H1 (cell line): ENCODE measurements at regions not wholly inside any gene's neighbourhood (a gene's known extent, or its start where the extent isn't known, plus 50 kb on each side); places are given as distances from the start of the nearest gene placed in this dataset.

ENCODE experiments used
- CTCF ChIA-PET: fragments of 300-600 bp; sonication (Branson Sonifier 250); formaldehyde crosslinking; loops from one replicate; lab custom pipeline; 2021; ENCODE audit not compliant: partially characterized antibody; lab: Charles Lee
- POLR2A ChIA-PET: fragments of 300-600 bp; sonication (Branson Sonifier 250); formaldehyde crosslinking; loops from one replicate; lab custom pipeline; 2021; ENCODE audit warnings: inconsistent platforms; ENCODE audit not compliant: partially characterized antibody; lab: Charles Lee
- DNase-seq, 2 experiments: peaks; one replicate each; pipeline versions ENCODE4 v3.0.0 to v3.0.0-alpha.2; 2010 to 2022; ENCODE audit warnings: low spot score in 2 of 2, low read depth in 1 of 2, mixed read lengths in 1 of 2
- FAIRE-seq: peaks from 2 replicates; lab custom pipeline; 2011; peaks lifted over from hg19 to GRCh38; lab: Jason Lieb, UNC
- H2AFZ ChIP-seq: 2 replicates; pipeline ENCODE4 v1.8.1; 2012; ENCODE audit warnings: low read length, inconsistent platforms
- H2AK5ac ChIP-seq: 2 replicates; pipeline ENCODE4 v1.6.1; 2013; ENCODE audit warnings: low read depth, low read length
- H2BK120ac ChIP-seq: replicated peaks from 2 replicates; pipeline ENCODE3; 2013; ENCODE audit warnings: low read depth, low read length, inconsistent platforms
- H2BK12ac ChIP-seq: 2 replicates; pipeline ENCODE4 v1.6.1; 2013; ENCODE audit warnings: low read depth, low read length
- H2BK15ac ChIP-seq: 2 replicates; pipeline ENCODE4 v1.6.1; 2013; ENCODE audit warnings: low read length
- H2BK20ac ChIP-seq: 2 replicates; pipeline ENCODE4 v1.6.1; 2013; ENCODE audit warnings: low read length
- H2BK5ac ChIP-seq: 2 replicates; pipeline ENCODE4 v1.6.1; 2013; ENCODE audit warnings: low read depth, low read length
- H3K14ac ChIP-seq: 2 replicates; pipeline ENCODE4 v1.6.1; 2013; ENCODE audit warnings: inconsistent platforms; ENCODE audit not compliant: insufficient read length
- H3K18ac ChIP-seq: 2 replicates; pipeline ENCODE4 v1.6.1; 2013; ENCODE audit warnings: low read length; ENCODE audit errors: extremely low read depth
- H3K23ac ChIP-seq: 2 replicates; pipeline ENCODE4 v1.6.1; 2013; ENCODE audit warnings: inconsistent platforms; ENCODE audit not compliant: insufficient read length
- H3K23me2 ChIP-seq: 2 replicates; pipeline ENCODE4 v1.6.1; 2013; ENCODE audit warnings: low read depth, low read length
- H3K27ac ChIP-seq: 2 replicates; pipeline ENCODE4 v1.6.1; 2011; ENCODE audit warnings: low read depth, low read length, inconsistent platforms
- H3K27me3 ChIP-seq, 4 experiments: replicated peaks in 1 of 4; 1 replicate in 1 of 4; 2 replicates in 3 of 4; pipeline versions ENCODE4 v1.6.1 to v1.8.1; 2011 to 2013; ENCODE audit warnings: low read length in 3 of 4, mild to moderate bottlenecking in 3 of 4, inconsistent platforms in 2 of 4, mixed read lengths in 2 of 4, moderate library complexity in 1 of 4; ENCODE audit not compliant: control insufficient read depth in 3 of 4, insufficient read depth in 3 of 4; ENCODE audit errors: extremely low read depth in 1 of 4
- H3K36me3 ChIP-seq, 4 experiments: 2 replicates each; pipeline versions ENCODE4 v1.6.1 to v1.8.1; 2011 to 2013; ENCODE audit warnings: mild to moderate bottlenecking in 4 of 4, low read length in 3 of 4, moderate library complexity in 2 of 4, control low read depth in 1 of 4, inconsistent platforms in 1 of 4; ENCODE audit not compliant: insufficient read depth in 4 of 4, control insufficient read depth in 2 of 4
- H3K4ac ChIP-seq: replicated peaks from 2 replicates; pipeline ENCODE3; 2013; ENCODE audit warnings: low read length, low read depth, mixed read lengths, inconsistent platforms; ENCODE audit not compliant: insufficient read length
- H3K4me1 ChIP-seq, 4 experiments: replicated peaks in 1 of 4; 1 replicate in 1 of 4; 2 replicates in 3 of 4; pipeline versions ENCODE4 v1.6.1 to v1.8.1; 2011 to 2013; ENCODE audit warnings: low read length in 3 of 4, inconsistent platforms in 2 of 4, mixed read lengths in 1 of 4; ENCODE audit not compliant: insufficient read depth in 4 of 4, control insufficient read depth in 3 of 4
- H3K4me2 ChIP-seq, 2 experiments: 2 replicates each; pipeline versions ENCODE4 v1.6.1 to v1.8.1; 2011 to 2013; ENCODE audit warnings: low read depth in 2 of 2, low read length in 2 of 2, control low read depth in 1 of 2, inconsistent platforms in 1 of 2, mild to moderate bottlenecking in 1 of 2; ENCODE audit not compliant: insufficient read depth in 1 of 2
- H3K4me3 ChIP-seq, 4 experiments: fragments of 200-600, 300-600 bp in 1 of 4; sonication (generic), shearing (Covaris generic), sonication (Bioruptor Twin) in 1 of 4; 2 replicates each; pipeline versions ENCODE4 v1.5.1 to v1.8.1; 2011 to 2016; ENCODE audit warnings: low read length in 4 of 4, low read depth in 3 of 4, control low read depth in 2 of 4, inconsistent platforms in 2 of 4, mild to moderate bottlenecking in 2 of 4, mixed read lengths in 1 of 4, moderate library complexity in 1 of 4; ENCODE audit not compliant: insufficient read depth in 2 of 4; ENCODE audit errors: extremely low read depth in 1 of 4
- H3K56ac ChIP-seq: replicated peaks from 2 replicates; pipeline ENCODE3; 2013; ENCODE audit warnings: low read depth, mild to moderate bottlenecking, mixed read lengths, low read length, inconsistent platforms; ENCODE audit not compliant: insufficient read length
- H3K79me1 ChIP-seq: 2 replicates; pipeline ENCODE4 v1.6.1; 2013; ENCODE audit warnings: low read depth, low read length, control low read depth
- H3K79me2 ChIP-seq, 2 experiments: 2 replicates each; pipeline versions ENCODE4 v1.6.1 to v1.8.1; 2012 to 2013; ENCODE audit warnings: low read length in 2 of 2, mild to moderate bottlenecking in 2 of 2, inconsistent platforms in 1 of 2; ENCODE audit not compliant: insufficient read depth in 2 of 2, control insufficient read depth in 1 of 2
- H3K9ac ChIP-seq, 4 experiments: replicated peaks in 1 of 4; 1 replicate in 1 of 4; 2 replicates in 3 of 4; pipeline versions ENCODE4 v1.6.1 to v1.8.1; 2011 to 2013; ENCODE audit warnings: low read depth in 3 of 4, low read length in 3 of 4, control low read depth in 2 of 4, mild to moderate bottlenecking in 2 of 4, moderate library complexity in 2 of 4, inconsistent platforms in 1 of 4; ENCODE audit errors: extremely low read depth in 1 of 4
- H3K9me3 ChIP-seq, 2 experiments: 2 replicates each; pipeline versions ENCODE4 v1.6.1 to v1.8.1; 2012 to 2013; ENCODE audit warnings: mild to moderate bottlenecking in 2 of 2, moderate library complexity in 2 of 2, control low read depth in 1 of 2, inconsistent platforms in 1 of 2, low read depth in 1 of 2, low read length in 1 of 2, mixed read lengths in 1 of 2; ENCODE audit not compliant: insufficient read depth in 2 of 2
- H4K20me1 ChIP-seq, 2 experiments: replicated peaks in 1 of 2; 2 replicates each; pipeline versions ENCODE3 to v1.8.1; 2011 to 2013; ENCODE audit warnings: inconsistent platforms in 2 of 2, low read length in 2 of 2, mild to moderate bottlenecking in 1 of 2; ENCODE audit not compliant: insufficient read depth in 2 of 2, control insufficient read depth in 1 of 2
- H4K5ac ChIP-seq: 2 replicates; pipeline ENCODE4 v1.6.1; 2013; ENCODE audit warnings: low read length, low read depth, mixed read lengths, inconsistent platforms; ENCODE audit not compliant: insufficient read length
- H4K8ac ChIP-seq: 2 replicates; pipeline ENCODE4 v1.8.0; 2013; ENCODE audit warnings: mild to moderate bottlenecking, moderate library complexity, low read length, inconsistent platforms; ENCODE audit not compliant: insufficient read depth; ENCODE audit errors: extremely low read depth
- H4K91ac ChIP-seq: replicated peaks from 2 replicates; pipeline ENCODE3; 2013; ENCODE audit warnings: low read length, mixed read lengths, inconsistent platforms; ENCODE audit not compliant: insufficient read length
- ASH2L ChIP-seq: fragments of 200-600, 300-600 bp; sonication (generic); IDR thresholded peaks from one replicate; pipeline ENCODE4 v1.7.1; 2017; ENCODE audit warnings: low read length
- BCL11A ChIP-seq, 2 experiments: IDR thresholded peaks; one replicate each; pipeline ENCODE4 v1.6.1; 2011; ENCODE audit warnings: low read depth in 2 of 2, low read length in 2 of 2, mild to moderate bottlenecking in 2 of 2
- CHD1 ChIP-seq: IDR thresholded peaks from 2 replicates; pipeline ENCODE4 v1.6.1; 2012; ENCODE audit warnings: low read depth, low read length, improper control_type of control experiment
- CHD2 ChIP-seq: IDR thresholded peaks from 2 replicates; pipeline ENCODE4 v1.6.1; 2012; ENCODE audit warnings: low read length, improper control_type of control experiment
- EP300 ChIP-seq, 2 experiments: IDR thresholded peaks; 1 replicate in 1 of 2; 2 replicates in 1 of 2; pipeline ENCODE4 v1.6.1; 2011 to 2012; ENCODE audit warnings: low read depth in 2 of 2, low read length in 2 of 2, mild to moderate bottlenecking in 2 of 2, borderline replicate concordance in 1 of 2, inconsistent platforms in 1 of 2, moderate library complexity in 1 of 2
- KDM1A ChIP-seq: fragments of 200-600, 300-600 bp; sonication (generic); IDR thresholded peaks from 2 replicates; pipeline ENCODE4 v1.7.1; 2016; ENCODE audit warnings: mild to moderate bottlenecking, low read length, borderline replicate concordance
- MAFK ChIP-seq: IDR thresholded peaks from 2 replicates; pipeline ENCODE4 v1.6.1; 2012; ENCODE audit warnings: low read depth, mild to moderate bottlenecking, improper control_type of control experiment, low read length
- NRF1 ChIP-seq: IDR thresholded peaks from 2 replicates; pipeline ENCODE4 v1.6.1; 2011; ENCODE audit warnings: mild to moderate bottlenecking, low read depth, low read length, improper control_type of control experiment
- POLR2AphosphoS5 ChIP-seq: IDR thresholded peaks from 2 replicates; pipeline ENCODE4 v1.6.1; 2011; ENCODE audit warnings: low read depth, low read length
- RFX5 ChIP-seq: IDR thresholded peaks from 2 replicates; pipeline ENCODE4 v1.6.1; 2011; ENCODE audit warnings: low read depth, low read length, improper control_type of control experiment, borderline replicate concordance
- SAP30 ChIP-seq: fragments of 300-600 bp; sonication (generic); IDR thresholded peaks from 2 replicates; pipeline ENCODE4 v1.7.1; 2012; ENCODE audit warnings: low read length, moderate library complexity, mild to moderate bottlenecking, inconsistent platforms; ENCODE audit not compliant: insufficient read depth, insufficient replicate concordance
- SIX5 ChIP-seq: IDR thresholded peaks from 2 replicates; pipeline ENCODE4 v1.6.1; 2011; ENCODE audit warnings: mild to moderate bottlenecking, low read depth, low read length
- SP4 ChIP-seq: IDR thresholded peaks from 2 replicates; pipeline ENCODE4 v1.6.1; 2012; ENCODE audit warnings: low read length, inconsistent platforms
- TAF1 ChIP-seq: IDR thresholded peaks from 2 replicates; pipeline ENCODE4 v1.6.1; 2011; ENCODE audit warnings: mild to moderate bottlenecking, low read depth, low read length
- ZNF274 ChIP-seq: IDR thresholded peaks from 2 replicates; pipeline ENCODE4 v1.7.0; 2012; ENCODE audit warnings: low read length, borderline replicate concordance; ENCODE audit errors: extremely low read depth
- WGBS, 2 experiments: shearing (Covaris generic) in 1 of 2; methylation state at CpG; one replicate each; pipeline versions ENCODE4 v1.1.6 to v1.1.7; 2013 to 2015; ENCODE audit warnings: low lambda C conversion rate in 2 of 2, mixed read lengths in 2 of 2, inconsistent platforms in 1 of 2, low coverage in 1 of 2, missing lambda C conversion rate in 1 of 2; ENCODE audit not compliant: insufficient replicate concordance in 2 of 2, insufficient coverage in 1 of 2, insufficient read length in 1 of 2; ENCODE audit errors: extremely low coverage in 1 of 2, missing lambda C conversion rate in 1 of 2; 5-methylcytosine and 5-hydroxymethylcytosine counted together

GRCh38 chr11:106378513-106379179, 301.2 kb downstream of the AASDHPPT start:
- no peak overlapping the region for H3K27ac ChIP-seq
- POLR2A ChIA-PET: no interaction called here
- H3K14ac ChIP-seq: no peak overlapping the region
- H4K8ac ChIP-seq: no peak overlapping the region
- DNase-seq: no peak
- H3K4ac ChIP-seq: no peak overlapping the region
- H3K4me3 ChIP-seq: no peak overlapping the region
- CTCF ChIA-PET: interaction anchor here (1.1 kb wide), 1 partner anchor 14 kb away, joined by 3 read pairs; no protein-coding TSS in a partner anchor
- no peak overlapping the region for H3K18ac ChIP-seq
- H3K9me3 ChIP-seq: no peaks in the 10 kb centered on the region
- H3K9ac ChIP-seq: no peak overlapping the region
- H4K20me1 ChIP-seq: no peaks in the 10 kb centered on the region
- WGBS, 2 experiments: 85% methylated on average over 3 of the region's 3 CpGs; no CpG with 5 or more reads in 1 of the 2 experiments
- H3K4me1 ChIP-seq: peaks cover 0 to 2% (median 0%) of the 10 kb centered on the region in 4 experiments; a peak in 1 of 7 replicates
- no peak overlapping the region for H3K56ac ChIP-seq
- no peak overlapping the region for H2BK120ac ChIP-seq
- H3K27me3 ChIP-seq: no peaks in the 10 kb centered on the region
- no peaks in the 10 kb centered on the region for H3K79me2 ChIP-seq
- H3K23ac ChIP-seq: no peak overlapping the region
- no peaks in the 10 kb centered on the region for H3K79me1 ChIP-seq
- H2BK20ac ChIP-seq: no peak overlapping the region
- H3K36me3 ChIP-seq: no peaks in the 10 kb centered on the region
- H4K91ac ChIP-seq: no peak overlapping the region
- no peak overlapping the region for H2AK5ac ChIP-seq
- H3K23me2 ChIP-seq: no peaks in the 10 kb centered on the region
- no peak for FAIRE-seq
- no peak overlapping the region for H4K5ac ChIP-seq
- H2BK5ac ChIP-seq: no peak overlapping the region
- H2BK15ac ChIP-seq: no peak overlapping the region; the same call in 1 of the 2 replicates
- H2AFZ ChIP-seq: peak overlapping the region; percentile 74; the same call in 1 of the 2 replicates
- H3K4me2 ChIP-seq: no peak overlapping the region
- H2BK12ac ChIP-seq: no peak overlapping the region
- TF ChIP-seq CHD1 (no peak), MAFK (no peak), ZNF274 (no peak), EP300 (IDR thresholded peaks at IDR 0.05; ENCODE audit: borderline replicate concordance in 1 of 2, low read depth in 2 of 2, low read length in 2 of 2) (no peak), SAP30 (no peak), TAF1 (no peak), SIX5 (no peak), NRF1 (no peak), BCL11A (IDR thresholded peaks at IDR 0.05; ENCODE audit: low read depth in 2 of 2, low read length in 2 of 2) (no peak), CHD2 (no peak), RFX5 (no peak), SP4 (no peak), POLR2AphosphoS5 (peak; percentile 56; the same call in 1 of the 2 replicates), ASH2L (no peak), KDM1A (no peak)
